ENCODE measurements at regions not wholly inside any gene's neighbourhood (a gene's known extent, or its start where the extent isn't known, plus 50 kb on each side); places are given as distances from the start of the nearest gene placed in this dataset.
"Not testable (repeated sequence)": the region's sequence is repeated elsewhere in the genome, so short reads cannot be mapped to it uniquely, and the experiment has no call there.

DNA sequence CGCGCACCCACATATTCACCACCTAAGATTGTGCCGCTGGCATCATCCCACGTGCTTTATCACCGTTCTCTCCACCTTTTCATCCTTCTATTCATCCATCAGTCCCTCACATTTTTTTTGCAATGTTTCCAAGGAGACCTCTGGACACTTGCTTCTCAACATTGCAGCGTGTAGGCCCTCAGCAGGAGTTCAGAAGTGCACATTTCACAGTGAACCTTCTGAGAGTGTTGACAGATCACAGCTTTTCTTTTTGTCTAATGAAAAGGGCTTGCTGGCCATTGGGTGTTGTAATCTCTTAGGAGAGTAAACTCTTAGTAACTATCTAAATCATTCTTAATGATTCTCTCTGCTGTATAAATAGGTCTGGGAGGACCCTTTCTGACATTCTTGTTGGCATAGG is 70.5 kb downstream of the GOLGA6L22 start:
- TF ChIP-seq, protein P1, sequence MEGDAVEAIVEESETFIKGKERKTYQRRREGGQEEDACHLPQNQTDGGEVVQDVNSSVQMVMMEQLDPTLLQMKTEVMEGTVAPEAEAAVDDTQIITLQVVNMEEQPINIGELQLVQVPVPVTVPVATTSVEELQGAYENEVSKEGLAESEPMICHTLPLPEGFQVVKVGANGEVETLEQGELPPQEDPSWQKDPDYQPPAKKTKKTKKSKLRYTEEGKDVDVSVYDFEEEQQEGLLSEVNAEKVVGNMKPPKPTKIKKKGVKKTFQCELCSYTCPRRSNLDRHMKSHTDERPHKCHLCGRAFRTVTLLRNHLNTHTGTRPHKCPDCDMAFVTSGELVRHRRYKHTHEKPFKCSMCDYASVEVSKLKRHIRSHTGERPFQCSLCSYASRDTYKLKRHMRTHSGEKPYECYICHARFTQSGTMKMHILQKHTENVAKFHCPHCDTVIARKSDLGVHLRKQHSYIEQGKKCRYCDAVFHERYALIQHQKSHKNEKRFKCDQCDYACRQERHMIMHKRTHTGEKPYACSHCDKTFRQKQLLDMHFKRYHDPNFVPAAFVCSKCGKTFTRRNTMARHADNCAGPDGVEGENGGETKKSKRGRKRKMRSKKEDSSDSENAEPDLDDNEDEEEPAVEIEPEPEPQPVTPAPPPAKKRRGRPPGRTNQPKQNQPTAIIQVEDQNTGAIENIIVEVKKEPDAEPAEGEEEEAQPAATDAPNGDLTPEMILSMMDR (IDR thresholded peaks at IDR 0.05; ENCODE audit: insufficient read depth, low read length): not testable (repeated sequence)
- TF ChIP-seq, protein P2, sequence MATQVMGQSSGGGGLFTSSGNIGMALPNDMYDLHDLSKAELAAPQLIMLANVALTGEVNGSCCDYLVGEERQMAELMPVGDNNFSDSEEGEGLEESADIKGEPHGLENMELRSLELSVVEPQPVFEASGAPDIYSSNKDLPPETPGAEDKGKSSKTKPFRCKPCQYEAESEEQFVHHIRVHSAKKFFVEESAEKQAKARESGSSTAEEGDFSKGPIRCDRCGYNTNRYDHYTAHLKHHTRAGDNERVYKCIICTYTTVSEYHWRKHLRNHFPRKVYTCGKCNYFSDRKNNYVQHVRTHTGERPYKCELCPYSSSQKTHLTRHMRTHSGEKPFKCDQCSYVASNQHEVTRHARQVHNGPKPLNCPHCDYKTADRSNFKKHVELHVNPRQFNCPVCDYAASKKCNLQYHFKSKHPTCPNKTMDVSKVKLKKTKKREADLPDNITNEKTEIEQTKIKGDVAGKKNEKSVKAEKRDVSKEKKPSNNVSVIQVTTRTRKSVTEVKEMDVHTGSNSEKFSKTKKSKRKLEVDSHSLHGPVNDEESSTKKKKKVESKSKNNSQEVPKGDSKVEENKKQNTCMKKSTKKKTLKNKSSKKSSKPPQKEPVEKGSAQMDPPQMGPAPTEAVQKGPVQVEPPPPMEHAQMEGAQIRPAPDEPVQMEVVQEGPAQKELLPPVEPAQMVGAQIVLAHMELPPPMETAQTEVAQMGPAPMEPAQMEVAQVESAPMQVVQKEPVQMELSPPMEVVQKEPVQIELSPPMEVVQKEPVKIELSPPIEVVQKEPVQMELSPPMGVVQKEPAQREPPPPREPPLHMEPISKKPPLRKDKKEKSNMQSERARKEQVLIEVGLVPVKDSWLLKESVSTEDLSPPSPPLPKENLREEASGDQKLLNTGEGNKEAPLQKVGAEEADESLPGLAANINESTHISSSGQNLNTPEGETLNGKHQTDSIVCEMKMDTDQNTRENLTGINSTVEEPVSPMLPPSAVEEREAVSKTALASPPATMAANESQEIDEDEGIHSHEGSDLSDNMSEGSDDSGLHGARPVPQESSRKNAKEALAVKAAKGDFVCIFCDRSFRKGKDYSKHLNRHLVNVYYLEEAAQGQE (IDR thresholded peaks at IDR 0.05; ENCODE audit: insufficient replicate concordance, low read depth): not testable (repeated sequence)
- TF ChIP-seq GABPA (IDR thresholded peaks at IDR 0.05; ENCODE audit: low read depth); POLR2AphosphoS5 (IDR thresholded peaks at IDR 0.05; ENCODE audit: low read depth); SPI1 (IDR thresholded peaks at IDR 0.05; ENCODE audit: borderline replicate concordance, low read depth): not testable (repeated sequence)

All from HL-60 (cell line).